ENCODE measurements at regions not wholly inside any gene's neighbourhood (a gene's known extent, or its start where the extent isn't known, plus 50 kb on each side); places are given as distances from the start of the nearest gene placed in this dataset.

DNA sequence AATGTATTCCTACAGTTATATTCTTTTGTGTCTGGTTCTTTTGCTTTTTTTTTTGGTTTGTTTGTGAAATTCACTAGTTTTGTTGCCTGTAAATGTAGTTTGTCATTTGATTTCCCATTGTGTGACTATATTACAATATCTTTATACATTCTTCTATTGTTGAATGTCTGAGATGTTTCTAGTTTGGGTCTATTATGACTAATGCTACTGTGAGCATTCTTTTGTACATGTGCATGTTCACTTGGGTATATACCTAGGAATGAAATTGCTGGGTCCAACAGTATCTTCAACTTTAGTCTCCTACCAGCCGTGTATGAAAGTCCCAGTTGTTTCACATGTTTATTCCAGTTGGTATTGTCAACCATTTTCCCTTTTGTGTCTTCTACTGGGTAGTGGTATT is 112.7 kb upstream of the RBMS1 start:
- TF ChIP-seq CTCF (IDR thresholded peaks at IDR 0.05) (no peak), RFX5 (IDR thresholded peaks at IDR 0.05) (no peak), KDM5A (IDR thresholded peaks at IDR 0.05) (no peak), RAD21 (conservative IDR thresholded peaks at IDR 0.05 in 1 of 2, IDR thresholded peaks at IDR 0.05 in 1 of 2) (no peak), REST (IDR thresholded peaks at IDR 0.05) (no peak), FOSL2 (IDR thresholded peaks at IDR 0.05) (no peak), FOSL2 (CRISPR knock-in tag; IDR thresholded peaks at IDR 0.05) (no peak), HDAC2 (IDR thresholded peaks at IDR 0.05) (no peak), EP300 (IDR thresholded peaks at IDR 0.05) (no peak)
- TF ChIP-seq, protein P1, sequence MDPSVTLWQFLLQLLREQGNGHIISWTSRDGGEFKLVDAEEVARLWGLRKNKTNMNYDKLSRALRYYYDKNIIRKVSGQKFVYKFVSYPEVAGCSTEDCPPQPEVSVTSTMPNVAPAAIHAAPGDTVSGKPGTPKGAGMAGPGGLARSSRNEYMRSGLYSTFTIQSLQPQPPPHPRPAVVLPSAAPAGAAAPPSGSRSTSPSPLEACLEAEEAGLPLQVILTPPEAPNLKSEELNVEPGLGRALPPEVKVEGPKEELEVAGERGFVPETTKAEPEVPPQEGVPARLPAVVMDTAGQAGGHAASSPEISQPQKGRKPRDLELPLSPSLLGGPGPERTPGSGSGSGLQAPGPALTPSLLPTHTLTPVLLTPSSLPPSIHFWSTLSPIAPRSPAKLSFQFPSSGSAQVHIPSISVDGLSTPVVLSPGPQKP (IDR thresholded peaks at IDR 0.05; ENCODE audit: low read depth, low read length), result no peak
